Dendritic cell treated with granulocyte-macrophage colony-stimulating factor and Interleukin-4, amounts not matched to agents 40 ng/mL and 50 ng/mL, for 4 days (primary cell): ENCODE measurements at regions not wholly inside any gene's neighbourhood (a gene's known extent, or its start where the extent isn't known, plus 50 kb on each side); places are given as distances from the start of the nearest gene placed in this dataset.
"Not testable (repeated sequence)": the region's sequence is repeated elsewhere in the genome, so short reads cannot be mapped to it uniquely, and the experiment has no call there.

Experiments used
- H3K27ac Mint-ChIP-seq: one replicate; pipeline ENCODE4 v1.8.0; 2022; ENCODE audit warnings: mild to moderate bottlenecking, mixed read lengths
- H3K27me3 Mint-ChIP-seq: one replicate; pipeline ENCODE4 v1.8.0; 2022; ENCODE audit warnings: mild to moderate bottlenecking, mixed read lengths
- H3K36me3 Mint-ChIP-seq: one replicate; pipeline ENCODE4 v1.8.0; 2022; ENCODE audit warnings: low read depth, mixed read lengths
- H3K4me1 Mint-ChIP-seq: one replicate; pipeline ENCODE4 v1.8.0; 2022; ENCODE audit warnings: low read depth, mixed read lengths
- H3K4me3 Mint-ChIP-seq: one replicate; pipeline ENCODE4 v1.8.0; 2022; ENCODE audit warnings: mild to moderate bottlenecking, moderate library complexity, mixed read lengths
- H3K9me3 Mint-ChIP-seq: one replicate; pipeline ENCODE4 v1.8.0; 2022; ENCODE audit warnings: mixed read lengths
- intact Hi-C: fragments of 100-400 bp; cut with micrococcal nuclease; formaldehyde crosslinking; loops from one replicate; pipeline ENCODE4 v1.15.0; 2022

DNA sequence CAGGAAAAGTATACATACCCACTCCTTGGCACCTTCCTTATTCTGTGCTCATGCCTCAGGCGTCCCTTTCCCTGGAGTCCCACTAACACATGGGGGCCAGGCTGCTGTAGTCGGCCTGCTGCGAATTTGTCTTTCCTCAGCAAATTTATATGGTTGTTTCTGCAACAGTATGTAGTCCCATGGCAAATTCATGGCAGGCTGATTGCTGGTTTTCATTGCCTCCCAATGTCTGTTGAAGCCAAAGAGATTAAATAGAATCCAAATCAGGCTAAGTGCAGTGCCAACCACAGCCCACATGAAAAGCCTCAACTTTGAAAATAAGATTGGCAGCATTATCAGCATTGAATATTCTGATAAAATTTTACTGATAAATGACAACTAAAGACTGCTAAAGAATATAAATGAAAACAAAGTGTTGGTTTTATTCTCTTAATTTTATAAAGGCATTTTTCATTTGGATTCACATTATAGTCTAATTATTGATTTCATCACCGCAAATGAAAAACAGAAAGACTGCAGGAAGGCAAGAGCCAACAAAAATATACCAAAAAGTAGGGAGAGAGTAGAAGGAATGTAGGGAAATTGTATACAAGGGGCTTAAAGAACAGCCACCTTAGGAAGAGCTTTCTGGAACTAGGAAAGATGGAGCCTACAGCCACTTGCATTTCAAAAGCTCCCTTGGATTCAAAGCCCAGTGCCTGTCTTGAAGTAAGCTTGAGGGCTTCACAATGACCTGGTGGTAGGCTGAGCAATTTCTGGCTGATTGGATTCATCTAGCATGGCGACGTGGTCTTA lies 283.7 kb upstream of the MMADHC start:
- intact Hi-C loops = no loop called here
- H3K9me3 Mint-ChIP-seq = peaks cover 18% of the 10 kb centered on the region
- no peaks in the 10 kb centered on the region for H3K4me1 Mint-ChIP-seq

DNA sequence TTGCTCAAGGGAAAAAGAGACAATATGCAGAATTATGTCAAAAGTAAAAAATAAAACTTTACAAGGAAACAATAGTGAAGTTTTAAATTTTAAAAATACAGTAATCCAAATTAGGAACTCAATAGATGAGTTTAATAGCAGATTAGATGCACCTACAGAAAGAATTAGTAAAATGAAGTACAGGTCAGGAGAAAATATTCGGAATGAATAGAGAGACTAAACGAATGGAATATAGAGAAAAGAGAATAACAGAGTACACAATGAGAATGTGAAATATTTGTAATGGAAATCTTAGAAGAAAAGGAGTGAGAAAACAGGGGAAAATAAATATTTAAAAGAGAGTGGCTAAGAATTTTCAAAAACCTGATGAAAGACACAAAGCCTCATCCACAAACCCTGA lies 275.7 kb upstream of the MMADHC start:
- Mint-ChIP-seq H3K4me3 (no peak overlapping the region), H3K27ac (no peak overlapping the region), H3K9me3 (peaks cover 75% of the 10 kb centered on the region), H3K27me3 (no peaks in the 10 kb centered on the region), H3K4me1 (peaks cover 9% of the 10 kb centered on the region), H3K36me3 (no peaks in the 10 kb centered on the region)
- intact Hi-C loops = no loop called here

More for the DNA sequence above, 283.7 kb upstream of the MMADHC start:
- no peaks in the 10 kb centered on the region for H3K27me3 Mint-ChIP-seq
- H3K27ac Mint-ChIP-seq = no peak overlapping the region
- H3K4me3 Mint-ChIP-seq = no peak overlapping the region
- no peaks in the 10 kb centered on the region for H3K36me3 Mint-ChIP-seq

DNA sequence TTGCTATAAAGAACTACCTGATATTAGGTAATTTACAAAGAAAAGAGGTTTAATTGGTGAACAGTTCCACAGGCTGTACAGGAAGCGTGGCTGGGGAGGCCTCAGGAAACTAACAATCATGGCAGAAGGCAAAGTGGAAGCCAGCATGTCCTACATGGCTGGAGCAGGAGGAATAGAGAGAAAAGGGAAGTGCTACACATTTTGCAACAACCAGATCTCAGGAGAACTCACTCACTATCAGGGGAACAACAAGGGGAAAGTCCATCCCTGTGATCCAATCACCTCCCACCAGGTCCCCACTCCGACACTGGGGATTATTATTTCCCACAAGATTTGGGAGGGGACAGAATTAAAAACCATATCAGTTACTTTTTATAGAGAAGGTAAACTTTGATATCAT lies 273.5 kb upstream of the MMADHC start:
- H3K4me3 Mint-ChIP-seq = no peak overlapping the region
- H3K27ac Mint-ChIP-seq = no peak overlapping the region
- intact Hi-C loops = no loop called here
- H3K9me3 Mint-ChIP-seq = peaks cover 69% of the 10 kb centered on the region
- peaks cover 13% of the 10 kb centered on the region for H3K4me1 Mint-ChIP-seq
- no peaks in the 10 kb centered on the region for H3K36me3 Mint-ChIP-seq
- no peaks in the 10 kb centered on the region for H3K27me3 Mint-ChIP-seq

- peaks cover 13% of the 10 kb centered on the region for H3K4me1 Mint-ChIP-seq
- intact Hi-C loops = no loop called here
- H3K9me3 Mint-ChIP-seq = peaks cover 63% of the 10 kb centered on the region
- H3K27me3 Mint-ChIP-seq = no peaks in the 10 kb centered on the region
- H3K36me3 Mint-ChIP-seq = no peaks in the 10 kb centered on the region
- H3K4me3 Mint-ChIP-seq = no peak overlapping the region
- H3K27ac Mint-ChIP-seq = no peak overlapping the region
These were observed 272.8 kb upstream of the MMADHC start for GRCh38 chr2:149860276-149860921.

GRCh38 chr2:149858901-149859634 lies 271.5 kb upstream of the MMADHC start:
- intact Hi-C loops = no loop called here
- Mint-ChIP-seq H3K4me3 (no peak overlapping the region), H3K4me1 (peaks cover 13% of the 10 kb centered on the region), H3K9me3 (peaks cover 49% of the 10 kb centered on the region), H3K27me3 (no peaks in the 10 kb centered on the region), H3K36me3 (no peaks in the 10 kb centered on the region), H3K27ac (peak overlapping the region; percentile 25)

DNA sequence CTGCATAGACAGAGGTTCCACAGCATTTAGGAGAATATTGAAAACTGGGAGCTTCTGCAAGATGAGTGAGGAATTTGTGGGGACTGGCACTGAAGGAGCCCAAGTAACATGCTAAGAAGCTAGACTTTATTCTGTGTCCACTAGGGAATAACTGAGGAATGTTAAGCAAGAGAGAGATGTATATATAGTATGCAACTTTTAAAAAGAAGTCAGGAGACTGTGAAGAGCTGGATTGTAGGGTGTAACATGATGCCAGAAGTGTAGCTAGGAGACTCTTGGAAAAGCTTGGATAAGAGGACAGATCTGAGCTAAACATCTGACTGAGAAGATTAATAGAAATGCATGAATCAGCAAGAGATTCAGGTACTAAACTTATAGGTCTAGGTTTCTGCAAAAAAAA lies 270.6 kb upstream of the MMADHC start:
- Mint-ChIP-seq H3K36me3 (no peaks in the 10 kb centered on the region), H3K4me3 (no peak overlapping the region), H3K4me1 (peaks cover 13% of the 10 kb centered on the region), H3K27ac (peak overlapping the region; percentile 25), H3K9me3 (peaks cover 42% of the 10 kb centered on the region), H3K27me3 (no peaks in the 10 kb centered on the region)
- intact Hi-C loops = no loop called here

DNA sequence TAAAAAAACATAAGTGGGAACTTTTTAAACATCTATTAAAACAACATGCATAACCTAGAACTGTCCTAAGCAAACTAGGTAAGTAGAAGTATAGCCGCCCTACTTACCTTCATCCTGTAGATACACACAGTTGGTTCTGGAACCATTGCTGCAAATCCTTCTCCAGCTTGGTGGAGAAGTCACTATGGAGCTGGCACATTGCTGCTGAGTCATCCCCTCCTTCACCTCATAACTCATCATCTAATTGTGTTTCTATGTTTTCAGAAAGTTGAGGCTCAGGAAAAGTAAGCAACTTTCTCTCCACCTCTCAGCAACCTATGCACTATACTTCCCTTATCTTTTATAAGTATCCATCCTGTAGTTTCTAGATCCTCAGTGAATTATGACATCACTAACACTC lies 269.8 kb upstream of the MMADHC start:
- intact Hi-C loops = no loop called here

DNA sequence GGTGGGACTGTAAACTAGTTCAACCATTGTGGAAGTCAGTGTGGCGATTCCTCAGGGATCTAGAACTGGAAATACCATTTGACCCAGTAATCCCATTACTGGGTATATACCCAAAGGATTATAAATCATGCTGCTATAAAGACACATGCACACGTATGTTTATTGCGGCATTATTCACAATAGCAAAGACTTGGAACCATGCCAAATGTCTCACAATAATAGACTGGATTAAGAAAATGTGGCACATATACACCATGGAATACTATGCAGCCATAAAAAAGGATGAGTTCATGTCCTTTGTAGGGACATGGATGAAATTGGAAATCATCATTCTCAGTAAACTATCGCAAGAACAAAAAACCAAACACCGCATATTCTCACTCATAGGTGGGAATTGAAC lies 268.3 kb upstream of the MMADHC start:
- Mint-ChIP-seq H3K9me3 (peaks cover 19% of the 10 kb centered on the region), H3K4me1 (peaks cover 13% of the 10 kb centered on the region)
- H3K4me3 Mint-ChIP-seq, intact Hi-C loops, H3K36me3 Mint-ChIP-seq, H3K27me3 Mint-ChIP-seq, H3K27ac Mint-ChIP-seq: not testable (repeated sequence)

More for the DNA sequence above, 269.8 kb upstream of the MMADHC start:
- peaks cover 33% of the 10 kb centered on the region for H3K9me3 Mint-ChIP-seq
- no peak overlapping the region for H3K4me3 Mint-ChIP-seq
- peaks cover 13% of the 10 kb centered on the region for H3K4me1 Mint-ChIP-seq
- H3K27me3 Mint-ChIP-seq = no peaks in the 10 kb centered on the region
- no peaks in the 10 kb centered on the region for H3K36me3 Mint-ChIP-seq
- H3K27ac Mint-ChIP-seq = no peak overlapping the region

DNA sequence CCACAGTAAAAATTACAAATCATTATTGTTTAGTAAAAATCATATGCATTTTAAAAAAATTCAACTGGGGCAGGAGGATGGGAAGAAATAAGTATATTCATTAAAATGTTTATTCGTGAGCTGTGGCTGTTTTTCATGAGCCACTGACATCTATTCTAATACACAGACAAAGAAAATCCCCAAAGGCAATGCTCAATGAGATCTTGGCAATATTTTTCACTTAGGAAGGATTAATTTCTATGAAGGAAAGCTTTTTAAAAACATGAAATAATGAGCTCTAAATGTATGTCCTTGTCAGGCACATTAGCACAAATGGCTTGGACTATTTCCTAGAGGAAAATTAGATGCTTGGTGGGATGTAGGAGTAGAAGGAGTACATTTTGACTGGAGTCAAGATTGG lies 262.0 kb upstream of the MMADHC start:
- no peak overlapping the region for H3K4me3 Mint-ChIP-seq
- H3K27me3 Mint-ChIP-seq = no peaks in the 10 kb centered on the region
- H3K4me1 Mint-ChIP-seq = no peaks in the 10 kb centered on the region
- no peaks in the 10 kb centered on the region for H3K36me3 Mint-ChIP-seq
- intact Hi-C loops = no loop called here
- peaks cover 47% of the 10 kb centered on the region for H3K9me3 Mint-ChIP-seq
- no peak overlapping the region for H3K27ac Mint-ChIP-seq

GRCh38 chr2:149849136-149849535 lies 261.6 kb upstream of the MMADHC start:
- Mint-ChIP-seq H3K9me3 (peaks cover 48% of the 10 kb centered on the region), H3K27me3 (no peaks in the 10 kb centered on the region), H3K27ac (no peak overlapping the region), H3K36me3 (no peaks in the 10 kb centered on the region), H3K4me1 (no peaks in the 10 kb centered on the region), H3K4me3 (no peak overlapping the region)
- intact Hi-C loops = no loop called here

DNA sequence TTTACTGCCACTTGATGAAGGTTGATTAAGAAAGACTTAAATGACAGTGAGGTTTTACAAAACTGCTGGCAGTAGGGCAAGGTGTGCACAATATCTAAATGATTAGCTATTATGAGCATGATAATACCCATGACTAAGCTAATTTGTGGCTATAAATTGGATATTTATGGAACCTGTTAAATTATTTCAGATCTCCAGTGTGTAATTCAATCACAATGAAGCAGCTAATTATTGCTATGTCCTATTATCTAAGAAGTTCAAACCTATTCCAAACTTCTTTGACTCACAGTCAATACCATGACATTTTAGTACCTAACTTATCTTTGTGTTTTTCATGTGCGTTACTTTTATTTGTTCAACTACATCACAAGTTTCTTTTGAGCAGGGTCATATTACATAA lies 253.8 kb upstream of the MMADHC start:
- no peaks in the 10 kb centered on the region for H3K27me3 Mint-ChIP-seq
- no peaks in the 10 kb centered on the region for H3K4me1 Mint-ChIP-seq
- no peak overlapping the region for H3K4me3 Mint-ChIP-seq
- no peak overlapping the region for H3K27ac Mint-ChIP-seq
- H3K9me3 Mint-ChIP-seq = peaks cover 37% of the 10 kb centered on the region
- intact Hi-C loops = no loop called here
- H3K36me3 Mint-ChIP-seq = no peaks in the 10 kb centered on the region

DNA sequence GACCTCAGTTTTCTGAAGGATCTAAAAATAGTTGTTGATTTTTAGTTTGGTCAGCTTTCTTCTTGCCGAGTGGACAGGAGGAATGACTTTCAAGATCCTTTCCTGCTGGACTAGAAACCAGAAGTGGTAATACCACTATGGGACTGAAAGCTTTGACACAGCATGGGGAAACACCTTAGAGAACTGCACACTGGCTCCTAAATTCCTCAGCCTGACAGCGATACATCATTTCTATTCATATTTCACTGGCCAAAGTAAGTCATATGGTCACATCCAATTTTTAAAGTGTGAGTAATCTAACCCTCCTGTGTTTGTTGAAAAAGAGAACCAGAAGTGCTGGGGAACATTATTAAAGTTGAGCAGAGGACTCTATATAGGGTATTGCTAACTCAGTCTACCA lies 244.7 kb upstream of the MMADHC start:
- H3K4me1 Mint-ChIP-seq = no peaks in the 10 kb centered on the region
- peaks cover 30% of the 10 kb centered on the region for H3K9me3 Mint-ChIP-seq
- intact Hi-C loops = no loop called here
- no peaks in the 10 kb centered on the region for H3K27me3 Mint-ChIP-seq
- no peaks in the 10 kb centered on the region for H3K36me3 Mint-ChIP-seq
- no peak overlapping the region for H3K27ac Mint-ChIP-seq
- no peak overlapping the region for H3K4me3 Mint-ChIP-seq

GRCh38 chr2:149828520-149829210 lies 241.1 kb upstream of the MMADHC start:
- H3K9me3 Mint-ChIP-seq = peaks cover 13% of the 10 kb centered on the region
- H3K27me3 Mint-ChIP-seq = no peaks in the 10 kb centered on the region
- H3K4me1 Mint-ChIP-seq = no peaks in the 10 kb centered on the region
- intact Hi-C loops = no loop called here
- no peak overlapping the region for H3K4me3 Mint-ChIP-seq
- H3K27ac Mint-ChIP-seq = no peak overlapping the region
- no peaks in the 10 kb centered on the region for H3K36me3 Mint-ChIP-seq
